ENCODE measurements at regions not wholly inside any gene's neighbourhood (a gene's known extent, or its start where the extent isn't known, plus 50 kb on each side); places are given as distances from the start of the nearest gene placed in this dataset.

- DNase-seq: no peak
- WGBS, 2 donors: 93 to 94% methylated on average over 3 of the region's 3 CpGs
- Histone ChIP-seq H3K27ac (no peak overlapping the region), H3K4me3 (no peak overlapping the region), H3K9me3 (no peaks in the 10 kb centered on the region), H3K4me1 (no peaks in the 10 kb centered on the region), H3K36me3 (no peaks in the 10 kb centered on the region), H3K27me3 (no peaks in the 10 kb centered on the region)
- no peak for TF ChIP-seq EP300 (IDR thresholded peaks at IDR 0.05)
- TF ChIP-seq POLR2A (IDR thresholded peaks at IDR 0.05): no peak
- no peak for TF ChIP-seq CTCF (IDR thresholded peaks at IDR 0.05)
- no peak for TF ChIP-seq POLR2AphosphoS5 (IDR thresholded peaks at IDR 0.05)
- intact Hi-C loops (cut with DNase I): no loop called here
Measured at GRCh38 chr1:43042773-43043457, 84.2 kb upstream of the SLC2A1 start.

- Histone ChIP-seq H3K4me3 (no peak overlapping the region), H3K36me3 (no peaks in the 10 kb centered on the region), H3K27ac (no peak overlapping the region), H3K9me3 (no peaks in the 10 kb centered on the region), H3K4me1 (no peaks in the 10 kb centered on the region), H3K27me3 (no peaks in the 10 kb centered on the region)
- intact Hi-C loops (cut with DNase I): no loop called here
- no peak for TF ChIP-seq POLR2A (IDR thresholded peaks at IDR 0.05)
- TF ChIP-seq EP300 (IDR thresholded peaks at IDR 0.05): no peak
- TF ChIP-seq CTCF (IDR thresholded peaks at IDR 0.05): no peak
- no peak for TF ChIP-seq POLR2AphosphoS5 (IDR thresholded peaks at IDR 0.05)
- DNase-seq: no peak
- 94 to 96% methylated on average over 4 of the region's 4 CpGs for WGBS, 2 donors
Measured at GRCh38 chr1:43042127-43042526, 83.5 kb upstream of the SLC2A1 start.

- 92 to 95% methylated on average over 3 of the region's 3 CpGs for WGBS, 2 donors
- TF ChIP-seq POLR2AphosphoS5 (IDR thresholded peaks at IDR 0.05): no peak
- no peak for TF ChIP-seq EP300 (IDR thresholded peaks at IDR 0.05)
- no peak for TF ChIP-seq POLR2A (IDR thresholded peaks at IDR 0.05)
- no peak for TF ChIP-seq CTCF (IDR thresholded peaks at IDR 0.05)
- intact Hi-C loops (cut with DNase I): no loop called here
- no peak for DNase-seq
- H3K4me1 ChIP-seq: no peaks in the 10 kb centered on the region
- no peaks in the 10 kb centered on the region for H3K9me3 ChIP-seq
- no peak overlapping the region for H3K27ac ChIP-seq
- no peak overlapping the region for H3K4me3 ChIP-seq
- H3K27me3 ChIP-seq: no peaks in the 10 kb centered on the region
- H3K36me3 ChIP-seq: no peaks in the 10 kb centered on the region
Measured at GRCh38 chr1:43041591-43041990, 82.9 kb upstream of the SLC2A1 start.

- no peaks in the 10 kb centered on the region for H3K9me3 ChIP-seq
- TF ChIP-seq EP300 (IDR thresholded peaks at IDR 0.05) (no peak), CTCF (IDR thresholded peaks at IDR 0.05) (no peak), POLR2A (IDR thresholded peaks at IDR 0.05) (no peak), POLR2AphosphoS5 (IDR thresholded peaks at IDR 0.05) (no peak)
- H3K27ac ChIP-seq: no peak overlapping the region
- DNase-seq: no peak
- intact Hi-C loops (cut with DNase I): no loop called here
- H3K4me1 ChIP-seq: no peaks in the 10 kb centered on the region
- H3K27me3 ChIP-seq: no peaks in the 10 kb centered on the region
- H3K4me3 ChIP-seq: no peak overlapping the region
- no peaks in the 10 kb centered on the region for H3K36me3 ChIP-seq
- 59 to 68% methylated on average over 14 of the region's 14 CpGs for WGBS, 2 donors
Measured at GRCh38 chr1:43039228-43040055, 80.8 kb upstream of the SLC2A1 start.
